Right lobe of liver (tissue), 4 donors: ENCODE measurements at regions not wholly inside any gene's neighbourhood (a gene's known extent, or its start where the extent isn't known, plus 50 kb on each side); places are given as distances from the start of the nearest gene placed in this dataset.

Experiments
- POLR2A ChIP-seq: fragments of 450-650 bp; IDR thresholded peaks from one replicate; pipeline ENCODE4 v1.6.1; 2017; ENCODE audit warnings: antibody characterized with exemption, mild to moderate bottlenecking
- TF ChIP-seq, protein P1 (sequence below), 4 donors: fragments of 200-600 bp in 3 of 4; fragments of 450-650 bp in 1 of 4; IDR thresholded peaks; one replicate each; pipeline versions ENCODE4 v1.5.1 to v1.8.0; 2016 to 2022; ENCODE audit warnings: antibody characterized with exemption in 4 of 4, mild to moderate bottlenecking in 2 of 4
- donor health status: DM: no; HTN: no; CAD: no.
- donor health status: DM: no; HTN: no; CAD: no.
- donor health status: DM: no; HTN: yes; CAD: no.

DNA sequence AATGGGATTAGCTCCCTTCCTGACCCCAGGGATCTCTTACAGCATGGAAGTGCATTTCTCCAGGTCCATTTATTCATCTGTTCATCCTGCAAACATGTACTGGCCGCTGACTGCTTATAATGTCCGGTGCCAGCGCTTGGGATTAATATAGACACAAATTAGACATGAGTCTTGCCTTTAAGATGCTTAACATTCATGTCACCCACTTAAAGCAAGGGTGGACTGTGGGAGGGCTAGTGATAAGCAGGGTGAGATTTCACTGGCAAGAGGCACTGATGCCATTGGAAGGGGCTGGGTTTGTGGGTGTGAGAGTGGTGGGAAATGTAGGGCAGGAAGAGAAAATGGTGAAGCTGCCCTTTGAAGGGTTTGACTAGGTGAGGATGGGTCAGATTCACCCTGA is 92.2 kb upstream of the MPHOSPH6 start:
- TF ChIP-seq, protein P1, sequence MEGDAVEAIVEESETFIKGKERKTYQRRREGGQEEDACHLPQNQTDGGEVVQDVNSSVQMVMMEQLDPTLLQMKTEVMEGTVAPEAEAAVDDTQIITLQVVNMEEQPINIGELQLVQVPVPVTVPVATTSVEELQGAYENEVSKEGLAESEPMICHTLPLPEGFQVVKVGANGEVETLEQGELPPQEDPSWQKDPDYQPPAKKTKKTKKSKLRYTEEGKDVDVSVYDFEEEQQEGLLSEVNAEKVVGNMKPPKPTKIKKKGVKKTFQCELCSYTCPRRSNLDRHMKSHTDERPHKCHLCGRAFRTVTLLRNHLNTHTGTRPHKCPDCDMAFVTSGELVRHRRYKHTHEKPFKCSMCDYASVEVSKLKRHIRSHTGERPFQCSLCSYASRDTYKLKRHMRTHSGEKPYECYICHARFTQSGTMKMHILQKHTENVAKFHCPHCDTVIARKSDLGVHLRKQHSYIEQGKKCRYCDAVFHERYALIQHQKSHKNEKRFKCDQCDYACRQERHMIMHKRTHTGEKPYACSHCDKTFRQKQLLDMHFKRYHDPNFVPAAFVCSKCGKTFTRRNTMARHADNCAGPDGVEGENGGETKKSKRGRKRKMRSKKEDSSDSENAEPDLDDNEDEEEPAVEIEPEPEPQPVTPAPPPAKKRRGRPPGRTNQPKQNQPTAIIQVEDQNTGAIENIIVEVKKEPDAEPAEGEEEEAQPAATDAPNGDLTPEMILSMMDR (IDR thresholded peaks at IDR 0.05) = no peak
- TF ChIP-seq POLR2A = no peak
